ENCODE measurements at regions not wholly inside any gene's neighbourhood (a gene's known extent, or its start where the extent isn't known, plus 50 kb on each side); places are given as distances from the start of the nearest gene placed in this dataset.
"Not testable (repeated sequence)": the region's sequence is repeated elsewhere in the genome, so short reads cannot be mapped to it uniquely, and the experiment has no call there.

DNA sequence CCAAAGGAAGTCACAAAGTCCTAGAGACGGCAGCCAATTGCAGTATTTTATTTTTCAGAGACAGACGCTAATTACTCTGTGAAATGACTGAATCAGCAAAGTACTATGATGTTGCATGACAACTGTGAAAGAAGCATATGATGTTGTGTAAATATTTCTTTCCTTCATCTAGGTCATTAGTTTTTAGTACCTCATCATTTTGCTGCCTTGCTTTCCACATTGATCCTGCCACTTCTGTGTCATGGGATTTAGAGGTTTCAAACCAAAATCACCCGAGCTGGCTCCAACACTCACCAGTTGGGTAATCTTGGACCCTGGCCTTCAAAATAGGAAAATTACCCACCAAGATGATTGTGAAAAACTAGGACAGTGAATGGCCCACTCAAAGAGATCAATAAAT lies 585.2 kb downstream of the ACTL7B start:
- no peak for DNase-seq

DNA sequence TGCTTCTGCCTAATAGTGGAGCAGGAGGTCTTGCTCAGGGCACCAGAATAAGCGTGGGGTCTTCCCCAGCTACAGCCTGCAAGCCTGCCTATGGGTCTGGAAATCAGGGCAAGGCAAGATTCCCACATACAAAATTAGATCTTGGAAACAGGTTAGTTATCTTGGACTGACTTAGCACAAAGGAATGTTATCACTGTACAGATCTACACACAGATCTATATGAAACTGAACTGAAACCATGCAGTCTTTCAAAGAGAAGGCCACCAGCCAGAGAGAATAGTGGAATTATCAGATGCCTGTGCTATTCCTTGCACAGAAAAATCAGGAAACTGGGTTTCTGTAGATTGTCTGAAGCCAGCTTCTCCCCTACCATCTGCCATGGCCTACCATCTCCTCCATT lies 585.7 kb downstream of the ACTL7B start:
- no peak for DNase-seq

DNA sequence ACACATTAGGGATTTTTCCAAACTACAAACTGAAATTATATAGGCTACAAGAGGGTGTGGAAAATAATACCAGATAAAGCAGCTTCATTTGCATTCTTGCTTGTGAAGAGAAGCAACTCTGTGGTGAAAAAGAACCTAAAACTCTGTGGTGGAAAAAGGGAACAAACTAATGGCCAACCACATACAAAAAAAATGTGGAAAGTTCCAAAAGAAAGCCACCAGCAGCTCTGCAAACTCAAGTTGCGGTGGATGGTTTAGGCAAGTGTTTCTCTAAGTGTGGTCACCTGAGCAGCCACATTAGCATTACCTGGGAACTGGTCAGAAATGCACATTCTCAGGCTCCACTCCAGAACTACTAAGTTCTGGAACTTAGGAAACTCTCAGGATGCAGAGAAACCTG lies 586.4 kb downstream of the ACTL7B start:
- DNase-seq = no peak

DNA sequence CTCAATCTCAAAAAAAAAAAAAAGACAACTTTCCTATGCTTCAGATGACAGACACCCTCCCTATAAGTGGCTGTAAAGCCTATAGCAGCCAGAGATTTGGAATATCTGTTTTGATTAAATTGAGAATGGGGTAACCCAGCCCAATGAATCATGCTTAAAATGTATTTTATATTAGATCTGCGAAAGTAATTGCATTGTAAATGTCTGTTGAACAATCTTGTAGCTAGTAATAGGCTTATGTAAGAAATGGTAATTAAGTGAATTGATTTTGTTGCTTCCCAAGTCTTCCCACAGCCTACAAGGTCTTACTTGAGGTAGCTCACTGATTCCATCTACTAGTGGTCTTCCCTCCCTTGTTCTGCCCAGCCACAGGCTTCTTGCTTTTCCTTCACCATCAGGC lies 590.7 kb downstream of the ACTL7B start:
- no peak for DNase-seq

DNA sequence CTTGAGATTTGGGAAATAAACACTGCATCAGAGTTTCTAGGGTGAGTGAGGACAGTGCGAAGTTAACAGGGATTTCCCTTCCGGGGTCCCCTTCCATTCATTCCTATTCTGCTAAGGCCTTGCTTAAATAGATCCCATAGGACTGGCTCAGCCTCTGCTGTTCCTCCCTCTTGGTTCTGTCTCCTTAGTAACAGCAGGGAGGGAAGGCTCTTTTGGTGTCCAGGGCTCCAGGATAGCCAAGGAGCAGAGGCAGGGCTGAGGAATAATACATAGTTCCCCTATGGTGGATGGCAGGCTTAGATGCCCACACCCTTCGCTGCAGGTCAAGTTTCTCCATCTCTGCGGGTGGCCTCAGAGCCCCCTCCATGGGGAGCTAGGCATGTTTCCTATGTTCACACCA lies 591.7 kb downstream of the ACTL7B start:
- no peak for DNase-seq

DNA sequence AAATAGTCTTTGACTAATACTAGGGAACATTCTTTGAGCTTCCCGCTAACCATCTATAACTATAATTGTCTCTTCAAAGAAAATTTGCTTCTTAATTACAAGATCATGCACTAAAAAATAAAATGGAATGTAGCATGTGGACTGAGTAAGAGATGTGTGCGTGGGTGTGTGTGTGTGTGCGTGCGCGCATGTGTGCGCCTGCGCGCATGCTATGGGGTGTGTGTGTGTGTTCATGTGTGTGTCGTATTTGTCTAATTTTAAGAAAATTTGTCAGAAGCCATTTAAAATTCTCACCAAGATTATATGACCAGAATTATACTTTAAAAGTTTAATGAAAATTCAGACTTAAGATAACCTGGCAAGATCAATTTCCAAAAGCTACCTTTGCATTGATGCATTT lies 593.0 kb downstream of the ACTL7B start:
- DNase-seq = no peak

DNA sequence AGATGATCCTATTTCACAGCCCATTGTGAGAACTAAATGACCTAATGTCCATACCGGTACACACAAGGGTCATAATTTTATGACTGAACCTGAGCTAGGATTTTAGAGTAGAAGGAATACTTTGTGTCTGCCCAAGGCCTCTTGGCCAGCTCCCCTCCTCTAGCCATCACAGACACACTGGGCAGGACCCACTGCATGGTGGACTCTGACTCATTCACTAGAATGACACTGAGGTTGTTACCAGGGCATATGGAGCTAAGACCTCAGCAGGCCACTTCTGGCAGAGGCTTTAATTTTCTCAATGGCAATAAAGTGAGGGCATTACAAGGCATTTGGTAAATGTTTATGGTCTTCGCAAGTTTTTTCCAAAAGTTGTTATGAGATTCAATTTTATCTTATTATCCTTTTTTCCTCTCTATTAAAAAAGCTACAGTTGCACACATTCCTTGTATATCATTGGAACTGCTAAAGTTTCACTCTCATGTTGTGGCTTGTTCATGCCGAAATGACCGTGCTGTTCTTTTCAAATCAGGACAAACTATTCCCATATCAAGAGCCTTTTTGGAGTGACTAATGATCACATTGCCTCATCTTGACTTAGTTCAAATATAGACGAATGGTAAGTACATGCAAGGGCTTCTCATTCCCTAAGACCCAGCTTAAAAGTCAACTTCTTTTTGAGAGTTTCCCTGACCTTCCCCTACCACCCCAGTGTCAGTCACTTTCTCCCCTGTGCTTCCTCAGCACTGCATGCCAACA lies 595.7 kb downstream of the ACTL7B start:
- DNase-seq = no peak

DNA sequence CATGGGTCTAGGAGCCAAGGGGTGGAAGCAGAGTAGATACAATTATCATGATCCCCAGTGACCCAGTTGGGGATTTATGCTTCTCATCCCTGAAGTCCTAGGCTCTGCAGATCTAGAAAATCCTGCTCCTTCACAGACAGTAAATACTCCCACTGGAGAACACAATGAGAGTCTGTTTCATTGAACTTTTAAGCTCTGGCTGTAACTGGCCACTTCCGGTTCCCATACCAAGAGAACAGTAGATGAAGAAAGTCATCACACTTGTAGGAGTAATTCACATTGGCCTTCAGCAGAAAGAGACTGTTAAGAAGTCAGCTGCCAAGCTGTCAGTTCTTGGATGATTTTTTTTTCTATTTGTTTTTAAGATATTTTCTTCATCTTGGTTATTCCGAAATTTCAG lies 597.1 kb downstream of the ACTL7B start:
- no peak for DNase-seq

DNA sequence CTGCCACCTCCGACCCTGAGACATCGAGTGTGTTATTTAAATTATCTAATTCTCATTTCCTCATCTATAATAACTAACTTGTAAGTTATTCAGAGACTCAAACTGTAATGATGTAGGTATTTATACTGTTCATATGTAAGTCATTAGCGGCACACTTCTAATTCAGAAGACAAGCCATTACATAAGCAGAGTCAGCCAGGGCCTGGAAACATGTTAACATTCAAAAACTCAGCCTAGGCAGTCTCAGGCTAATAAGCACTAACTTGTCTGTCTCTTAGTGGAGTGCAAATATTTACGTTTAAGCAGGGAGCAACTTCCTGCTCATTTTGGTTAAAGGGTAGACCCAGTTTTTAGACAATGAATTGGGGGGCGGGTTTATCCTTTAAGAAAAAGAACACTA lies 598.4 kb downstream of the ACTL7B start:
- DNase-seq = peak; percentile 57

DNA sequence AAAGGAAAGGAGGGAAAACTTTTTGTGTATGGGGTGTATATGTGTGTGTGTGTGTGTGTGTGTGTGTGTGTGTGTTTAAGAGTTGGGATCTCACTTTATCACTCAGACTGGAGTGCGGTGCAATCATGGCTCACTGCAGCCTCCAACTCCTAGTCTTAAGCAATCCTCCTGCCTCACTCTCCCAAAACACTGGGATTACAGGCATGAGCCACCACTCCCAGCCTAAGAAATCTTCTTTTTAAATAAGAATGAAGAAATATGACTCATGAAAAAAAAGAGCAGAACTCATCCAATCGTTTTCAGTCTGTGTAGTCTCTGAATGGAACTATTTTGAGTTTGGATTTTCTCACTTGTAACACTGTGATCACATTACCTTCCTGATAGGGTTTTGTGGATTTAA lies 601.5 kb downstream of the ACTL7B start:
- no peak for DNase-seq

DNA sequence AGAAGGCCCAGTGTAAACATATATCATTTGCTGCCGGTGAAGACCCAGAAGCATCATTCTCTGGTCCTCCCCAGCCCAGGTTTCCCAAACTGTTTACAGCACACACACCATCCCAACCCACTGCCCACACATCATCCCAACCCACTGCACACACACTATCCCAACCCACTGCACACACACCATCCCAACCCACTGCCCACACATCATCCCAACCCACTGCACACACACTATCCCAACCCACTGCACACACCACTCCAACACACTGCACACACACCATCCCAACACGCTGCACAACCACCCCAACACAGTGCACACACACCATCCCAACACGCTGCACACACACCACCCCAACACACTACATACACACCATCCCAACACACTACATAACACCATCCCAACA lies 608.4 kb downstream of the ACTL7B start:
- not testable (repeated sequence) for DNase-seq

DNA sequence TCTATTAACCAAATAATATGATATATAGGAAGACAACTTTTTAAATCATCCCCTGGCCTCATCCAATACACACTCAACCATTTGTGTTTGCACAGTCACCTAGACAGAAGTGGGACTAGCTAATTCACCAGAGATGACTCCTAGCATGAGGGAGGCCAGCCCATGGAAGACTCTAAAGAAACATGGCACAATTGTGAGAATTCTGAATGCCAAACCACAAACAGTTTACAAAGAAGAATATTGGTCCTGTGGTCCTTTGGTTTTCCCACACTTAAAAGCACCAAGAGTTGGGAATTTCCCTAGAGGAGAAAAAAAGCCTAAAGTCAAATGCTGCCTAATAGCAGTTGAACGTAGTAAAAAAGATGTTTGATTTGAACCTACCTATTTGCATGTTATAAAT lies 609.9 kb downstream of the ACTL7B start:
- no peak for DNase-seq

DNA sequence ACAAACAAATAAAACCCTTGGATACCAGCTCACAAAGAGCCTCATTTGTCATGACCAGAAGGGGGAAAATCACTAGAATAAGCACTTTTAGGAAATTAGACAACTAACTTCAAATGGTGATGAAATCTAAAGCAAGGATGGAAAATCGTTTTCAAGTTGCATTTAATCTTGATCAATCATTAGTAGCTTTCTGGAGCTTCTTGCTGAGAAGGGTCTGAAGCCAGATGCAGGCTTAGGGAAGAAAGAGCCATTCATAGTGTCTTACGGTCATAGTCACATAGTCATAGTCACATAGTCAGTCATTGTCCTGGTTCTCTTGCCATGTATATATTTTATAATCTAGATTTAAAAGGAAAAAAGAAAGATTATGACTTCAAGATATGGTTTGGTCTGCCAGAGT lies 610.5 kb downstream of the ACTL7B start:
- no peak for DNase-seq

DNA sequence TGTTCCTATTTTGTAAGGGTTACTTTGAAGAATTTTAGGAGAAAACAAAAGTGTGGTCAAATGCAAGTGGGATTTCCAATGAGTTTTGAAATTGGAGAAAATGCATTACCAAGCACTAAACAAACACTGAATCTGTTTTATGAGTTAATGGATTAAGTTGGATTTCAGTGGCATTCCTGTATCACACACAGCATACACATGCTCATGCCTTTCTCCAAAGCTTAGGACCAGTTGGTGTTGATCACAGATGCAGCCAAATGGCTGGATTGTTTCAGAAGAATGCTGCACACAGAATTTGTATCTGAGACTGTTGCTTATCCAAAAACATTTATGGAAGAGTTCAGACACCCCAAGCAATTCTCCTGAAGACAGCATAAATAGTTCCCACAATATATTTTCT lies 611.1 kb downstream of the ACTL7B start:
- no peak for DNase-seq

DNA sequence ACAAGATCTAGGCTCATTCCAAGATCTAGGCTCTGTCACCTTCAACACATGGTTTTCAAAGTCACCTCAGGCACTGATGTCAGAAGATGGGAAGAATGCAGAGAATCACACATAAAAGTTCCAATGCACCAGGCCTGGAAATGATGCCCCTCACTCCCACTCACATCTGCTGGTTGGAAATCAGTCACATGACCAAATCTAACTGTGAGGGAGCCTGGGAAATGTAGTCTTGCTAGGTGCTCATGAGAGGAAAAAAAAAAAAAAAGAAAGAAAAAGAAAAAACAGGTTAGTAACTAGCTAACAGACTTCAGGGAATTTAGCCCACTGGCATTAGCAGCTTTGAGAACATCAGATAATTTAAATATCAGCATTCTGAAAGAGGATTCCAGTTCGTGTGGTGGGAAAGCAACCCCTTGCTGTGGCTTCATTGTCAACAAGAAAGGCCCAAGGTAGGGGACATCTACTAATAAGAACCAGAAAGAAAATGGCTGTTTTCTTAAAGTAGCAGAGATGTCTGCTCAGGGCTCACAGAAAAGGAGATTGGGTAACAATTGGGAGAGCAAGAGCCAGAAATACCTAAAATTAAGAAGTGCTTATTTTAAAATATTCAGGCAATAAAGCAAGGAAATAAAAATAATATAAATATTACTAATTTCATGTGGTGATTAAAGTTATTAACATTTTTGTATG lies 614.3 kb downstream of the ACTL7B start:
- no peak for DNase-seq

DNA sequence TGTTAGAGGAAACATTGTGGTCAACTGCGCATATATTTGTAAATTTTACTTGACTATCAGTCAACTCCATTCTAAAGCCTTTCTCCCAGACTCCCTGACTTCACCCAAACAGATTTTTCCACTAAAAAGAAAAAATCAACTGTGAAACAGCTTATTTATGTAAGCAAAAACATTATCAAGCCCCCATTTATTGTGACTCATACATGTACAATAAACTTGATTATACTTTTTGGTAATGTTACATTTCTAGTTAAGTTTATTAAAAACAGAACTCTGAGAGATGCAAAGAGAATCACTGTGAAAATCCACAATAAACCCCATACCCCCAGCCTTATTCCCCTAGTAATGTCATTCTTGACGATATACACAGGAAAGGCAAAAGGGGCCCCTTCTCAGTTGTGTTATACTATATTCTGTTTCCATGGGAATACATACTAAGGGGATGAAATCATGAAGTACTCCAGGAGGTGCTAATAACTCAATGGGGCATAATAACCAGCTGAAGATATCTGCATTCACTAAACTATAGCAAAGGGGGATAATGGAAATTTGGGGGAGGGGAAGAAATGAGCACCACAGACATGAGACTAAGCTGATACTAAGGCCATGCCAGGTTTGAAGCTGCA lies 616.0 kb downstream of the ACTL7B start:
- no peak for DNase-seq

DNA sequence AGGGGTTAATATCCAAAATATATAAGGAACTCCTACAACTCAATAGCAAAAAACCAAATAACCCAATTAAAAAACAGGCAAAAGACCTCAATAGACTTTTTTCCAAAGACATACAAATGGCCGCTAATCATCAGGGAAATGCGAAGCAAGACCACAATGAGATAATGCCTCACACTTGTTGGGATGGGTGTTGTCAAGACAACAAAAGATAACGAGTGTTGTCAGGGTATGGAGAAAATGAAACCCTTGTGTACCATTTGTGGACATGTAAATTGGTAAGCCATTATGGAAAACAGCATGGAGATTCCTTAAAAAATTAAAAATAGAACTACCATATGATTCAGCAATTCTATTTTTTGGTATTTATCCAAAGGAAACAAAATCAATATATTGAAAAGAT lies 620.2 kb downstream of the ACTL7B start:
- DNase-seq = no peak

DNA sequence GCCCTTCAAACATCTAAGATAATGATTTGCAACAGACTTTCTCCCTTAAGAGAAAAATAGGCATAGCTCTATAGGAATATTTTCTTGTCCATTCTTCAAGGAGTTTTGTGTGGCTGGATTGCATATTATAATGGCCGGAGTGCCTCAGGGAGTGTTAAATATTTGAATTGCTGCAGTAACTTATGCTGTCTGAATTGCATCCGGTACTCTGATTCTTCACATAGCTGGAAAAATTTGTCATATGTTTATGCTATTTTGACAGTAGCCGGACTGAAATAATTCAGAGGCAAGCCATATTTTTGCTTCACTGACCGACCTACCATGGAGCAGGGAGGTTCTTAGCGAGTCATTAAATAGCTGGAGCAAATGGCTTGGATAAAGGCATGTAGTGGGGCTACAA lies 621.0 kb downstream of the ACTL7B start:
- no peak for DNase-seq

DNA sequence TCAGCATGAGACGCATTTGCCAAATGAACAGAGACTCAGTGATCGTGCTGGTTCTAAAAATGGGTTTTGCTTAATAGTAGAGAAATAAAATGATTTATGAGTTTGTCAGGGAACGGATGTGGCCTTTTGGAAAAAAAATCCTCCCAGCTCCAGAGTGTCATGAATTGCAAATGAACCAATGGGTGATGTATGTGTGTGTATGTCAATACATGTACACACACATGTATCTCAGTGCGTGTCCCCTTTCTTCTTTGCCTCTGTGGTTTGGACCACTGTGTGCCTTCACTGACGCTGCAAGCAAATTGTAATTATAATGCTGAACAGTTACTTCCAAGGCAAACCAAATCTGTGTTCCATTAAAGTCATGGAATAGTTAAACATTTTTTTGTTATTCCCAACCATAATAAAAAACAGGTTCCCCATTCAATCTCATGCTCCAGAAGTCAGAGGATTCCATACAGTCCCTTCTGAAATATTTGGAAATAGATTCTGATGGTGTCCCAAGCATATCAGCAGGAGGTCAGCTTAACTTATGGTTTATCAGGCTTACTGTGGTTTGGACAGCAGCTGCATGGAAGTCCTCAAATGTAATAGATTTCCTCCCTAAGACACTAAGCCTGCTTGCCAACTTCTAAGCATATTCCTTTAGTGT lies 630.5 kb downstream of the ACTL7B start:
- DNase-seq = no peak

DNA sequence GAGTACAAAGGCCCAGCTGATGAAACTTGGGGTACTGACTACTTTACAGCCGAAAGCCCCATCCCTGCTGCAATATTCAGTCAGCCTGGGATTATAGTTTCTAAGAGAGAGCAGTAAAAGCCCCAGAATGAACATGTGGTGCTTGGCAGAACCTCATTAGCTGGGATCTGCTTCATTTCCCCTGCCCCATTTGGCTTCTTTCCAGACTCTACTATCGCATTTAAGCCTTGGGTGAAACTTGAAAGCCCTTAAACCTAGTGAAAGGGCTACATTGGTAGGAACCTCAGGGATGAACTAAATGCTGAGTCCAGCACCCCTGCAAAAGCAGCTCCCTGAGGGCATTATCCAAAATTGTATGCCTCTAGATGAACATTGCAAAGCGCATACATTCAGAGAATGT lies 631.1 kb downstream of the ACTL7B start:
- no peak for DNase-seq

DNA sequence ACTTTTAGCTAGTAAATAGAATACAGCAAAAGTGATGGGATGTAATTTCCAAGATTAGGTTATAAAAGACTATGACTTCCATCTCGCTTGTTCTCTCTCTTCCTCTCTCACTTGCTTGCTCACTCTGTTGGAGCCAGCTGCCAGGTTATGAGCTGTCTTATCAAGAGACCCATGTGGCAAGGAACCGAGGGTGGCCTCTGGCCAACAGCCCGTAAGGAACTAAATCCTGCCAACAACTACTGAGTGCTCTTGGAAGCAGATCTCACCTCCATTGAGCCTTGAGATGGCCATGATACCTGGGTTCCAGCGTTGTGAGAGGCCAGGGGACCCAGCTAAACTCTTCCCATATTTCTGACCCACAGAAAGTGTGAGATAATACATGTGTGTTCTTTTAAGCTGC lies 636.1 kb downstream of the ACTL7B start:
- DNase-seq = no peak

DNA sequence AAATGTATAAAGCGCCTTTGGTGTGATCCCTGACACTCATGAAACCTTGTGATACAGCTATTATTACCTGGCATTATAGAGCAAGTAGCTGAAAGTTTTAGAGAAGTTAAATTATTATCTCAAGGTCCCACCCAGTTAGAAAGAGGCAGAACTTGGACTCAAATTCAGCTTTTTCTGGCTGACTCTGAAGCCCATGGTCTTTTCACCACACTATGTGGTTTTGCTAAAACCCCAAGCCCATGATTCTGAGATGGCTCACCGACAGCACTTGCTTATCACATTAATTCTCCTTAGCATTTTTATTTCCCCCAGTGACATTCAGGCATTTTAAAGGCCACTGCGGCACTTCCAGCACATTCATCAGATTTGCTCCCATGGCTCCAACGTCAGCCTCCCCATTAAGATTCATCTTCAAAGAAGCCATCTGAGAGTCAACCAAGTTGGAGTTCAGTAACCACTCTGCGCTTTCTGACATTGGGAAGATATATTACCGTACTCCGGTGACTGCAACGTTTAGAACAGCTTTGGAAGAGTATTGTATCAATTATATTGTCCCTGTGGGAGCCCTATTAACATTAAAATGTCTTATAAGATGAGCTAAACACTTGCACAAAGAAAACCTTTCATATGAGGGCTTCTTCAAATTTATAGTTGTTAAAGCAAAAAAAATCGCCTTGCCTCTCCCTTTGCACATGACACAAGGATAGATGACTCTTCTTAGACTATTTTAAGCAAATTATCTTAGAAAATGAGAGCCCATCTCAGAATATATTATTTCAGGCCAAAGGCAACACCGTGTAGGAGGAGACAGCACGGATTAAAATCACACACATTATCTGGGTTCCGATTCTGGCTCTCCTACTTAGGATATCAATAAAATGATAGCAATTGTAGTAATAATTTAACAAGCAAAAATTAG lies 638.1 kb downstream of the ACTL7B start:
- DNase-seq = no peak

DNA sequence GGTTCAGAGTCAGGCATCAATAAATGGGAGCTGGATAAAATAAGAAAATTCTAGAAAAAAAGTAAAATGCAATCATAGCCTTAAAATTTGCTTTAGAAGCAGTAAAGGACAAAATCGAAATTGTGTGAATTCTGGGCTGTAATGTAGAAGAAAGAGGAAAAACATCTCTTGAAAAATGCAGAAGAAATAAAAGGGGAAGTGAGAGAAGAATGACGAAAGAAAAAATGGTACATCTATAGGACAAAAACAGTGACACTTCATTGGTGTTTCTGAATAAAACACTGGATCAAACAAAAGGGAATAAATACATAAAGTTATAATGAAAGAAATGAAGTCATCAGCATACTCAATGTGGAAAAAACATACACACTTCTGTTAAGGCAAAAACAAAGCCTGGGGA lies 642.3 kb downstream of the ACTL7B start:
- no peak for DNase-seq
